ENCODE measurements at regions not wholly inside any gene's neighbourhood (a gene's known extent, or its start where the extent isn't known, plus 50 kb on each side); places are given as distances from the start of the nearest gene placed in this dataset.

DNA sequence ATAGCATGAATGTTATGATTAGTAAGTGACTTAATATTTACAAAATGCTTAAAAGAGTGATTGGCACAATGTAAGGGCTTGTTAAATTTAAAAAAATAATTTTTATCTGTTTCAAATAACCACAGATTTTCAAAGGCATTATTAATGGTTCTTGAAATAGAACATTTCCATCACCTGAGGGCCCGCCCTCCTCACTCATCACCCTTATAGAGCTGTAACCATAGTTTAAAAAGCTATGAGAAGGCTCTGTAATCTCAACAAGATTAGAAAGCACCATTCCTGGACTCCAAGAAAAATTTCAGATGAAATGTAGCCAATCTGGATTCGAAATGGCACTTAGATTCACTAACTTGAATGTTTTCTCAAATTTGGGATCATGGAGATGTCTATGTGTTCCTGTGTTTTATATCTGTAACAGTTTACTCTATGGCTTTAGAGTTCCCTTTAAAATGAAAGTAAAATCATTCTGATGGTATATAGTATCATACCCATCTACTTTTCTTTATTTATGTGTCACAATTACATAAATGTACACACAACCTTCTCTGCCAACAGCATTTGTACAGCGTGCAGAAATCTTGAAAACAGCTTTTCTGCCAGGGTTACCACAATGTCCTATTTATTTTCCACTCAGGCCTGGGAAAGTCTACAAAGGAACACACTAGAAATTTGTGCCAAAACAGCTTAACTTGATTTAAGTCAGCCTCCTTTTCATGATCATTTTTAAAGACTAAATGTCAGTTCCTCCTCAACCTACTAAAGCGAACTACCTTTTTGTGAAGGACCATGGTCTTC lies 207.7 kb downstream of the TBX18 start:
- TF ChIP-seq, protein P1, sequence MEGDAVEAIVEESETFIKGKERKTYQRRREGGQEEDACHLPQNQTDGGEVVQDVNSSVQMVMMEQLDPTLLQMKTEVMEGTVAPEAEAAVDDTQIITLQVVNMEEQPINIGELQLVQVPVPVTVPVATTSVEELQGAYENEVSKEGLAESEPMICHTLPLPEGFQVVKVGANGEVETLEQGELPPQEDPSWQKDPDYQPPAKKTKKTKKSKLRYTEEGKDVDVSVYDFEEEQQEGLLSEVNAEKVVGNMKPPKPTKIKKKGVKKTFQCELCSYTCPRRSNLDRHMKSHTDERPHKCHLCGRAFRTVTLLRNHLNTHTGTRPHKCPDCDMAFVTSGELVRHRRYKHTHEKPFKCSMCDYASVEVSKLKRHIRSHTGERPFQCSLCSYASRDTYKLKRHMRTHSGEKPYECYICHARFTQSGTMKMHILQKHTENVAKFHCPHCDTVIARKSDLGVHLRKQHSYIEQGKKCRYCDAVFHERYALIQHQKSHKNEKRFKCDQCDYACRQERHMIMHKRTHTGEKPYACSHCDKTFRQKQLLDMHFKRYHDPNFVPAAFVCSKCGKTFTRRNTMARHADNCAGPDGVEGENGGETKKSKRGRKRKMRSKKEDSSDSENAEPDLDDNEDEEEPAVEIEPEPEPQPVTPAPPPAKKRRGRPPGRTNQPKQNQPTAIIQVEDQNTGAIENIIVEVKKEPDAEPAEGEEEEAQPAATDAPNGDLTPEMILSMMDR (IDR thresholded peaks at IDR 0.05) = no peak
- TF ChIP-seq POLR2A (IDR thresholded peaks at IDR 0.05) = no peak

Measured in body of pancreas (tissue), 4 donors.